ENCODE measurements at regions not wholly inside any gene's neighbourhood (a gene's known extent, or its start where the extent isn't known, plus 50 kb on each side); places are given as distances from the start of the nearest gene placed in this dataset.

DNA sequence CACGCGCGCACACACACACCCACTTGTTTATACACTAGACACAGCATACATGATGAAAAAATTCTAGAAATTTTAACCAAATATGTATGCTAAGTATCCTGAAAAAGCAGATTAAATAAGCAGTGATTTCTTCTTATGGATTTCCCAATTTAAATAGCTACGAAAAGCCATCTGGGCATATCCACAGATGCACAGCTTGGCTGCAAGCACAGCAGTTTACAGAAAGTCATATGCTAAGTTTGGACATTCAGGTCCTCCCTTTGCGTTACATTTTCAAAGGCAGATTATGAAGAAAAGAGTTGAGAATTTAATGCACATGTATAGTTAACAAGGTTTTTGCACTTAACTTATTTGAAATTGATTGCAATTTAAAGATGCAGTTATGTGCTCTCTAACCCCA, 542.2 kb upstream of the EPHA5 start:
- TF ChIP-seq, protein P1, sequence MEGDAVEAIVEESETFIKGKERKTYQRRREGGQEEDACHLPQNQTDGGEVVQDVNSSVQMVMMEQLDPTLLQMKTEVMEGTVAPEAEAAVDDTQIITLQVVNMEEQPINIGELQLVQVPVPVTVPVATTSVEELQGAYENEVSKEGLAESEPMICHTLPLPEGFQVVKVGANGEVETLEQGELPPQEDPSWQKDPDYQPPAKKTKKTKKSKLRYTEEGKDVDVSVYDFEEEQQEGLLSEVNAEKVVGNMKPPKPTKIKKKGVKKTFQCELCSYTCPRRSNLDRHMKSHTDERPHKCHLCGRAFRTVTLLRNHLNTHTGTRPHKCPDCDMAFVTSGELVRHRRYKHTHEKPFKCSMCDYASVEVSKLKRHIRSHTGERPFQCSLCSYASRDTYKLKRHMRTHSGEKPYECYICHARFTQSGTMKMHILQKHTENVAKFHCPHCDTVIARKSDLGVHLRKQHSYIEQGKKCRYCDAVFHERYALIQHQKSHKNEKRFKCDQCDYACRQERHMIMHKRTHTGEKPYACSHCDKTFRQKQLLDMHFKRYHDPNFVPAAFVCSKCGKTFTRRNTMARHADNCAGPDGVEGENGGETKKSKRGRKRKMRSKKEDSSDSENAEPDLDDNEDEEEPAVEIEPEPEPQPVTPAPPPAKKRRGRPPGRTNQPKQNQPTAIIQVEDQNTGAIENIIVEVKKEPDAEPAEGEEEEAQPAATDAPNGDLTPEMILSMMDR (IDR thresholded peaks at IDR 0.05): no peak
- TF ChIP-seq POLR2A (IDR thresholded peaks at IDR 0.05): no peak

All from ovary (tissue), 3 donors.